K562 (cell line): ENCODE measurements at regions not wholly inside any gene's neighbourhood (a gene's known extent, or its start where the extent isn't known, plus 50 kb on each side); places are given as distances from the start of the nearest gene placed in this dataset.

Source experiments
- ATAC-seq: fragments of 200-7000 bp; cut with Tn5 transposase; 3 replicates; pipeline ENCODE4 v1.9.1; 2020; ENCODE audit warnings: moderate library complexity
- BruUV-seq: library from RNA; stranded (reverse); fragments of 400-500 nt; replicated peaks from 2 replicates; lab custom pipeline; 2021; lab: Mats Ljungman, UMichigan
- CTCF ChIA-PET: fragments of 300-600 bp; formaldehyde crosslinking; extraction: SDS; loops from one replicate; lab custom pipeline; 2021; ENCODE audit warnings: low intra/inter-chr PET ratio; lab: Yijun Ruan, JAX
- POLR2A ChIA-PET: fragments of 300-600, 350-650 bp; sonication (Branson Sonifier 250); formaldehyde crosslinking; extraction: SDS; loops from one replicate; lab custom pipeline; 2021; ENCODE audit warnings: antibody characterized with exemption, inconsistent platforms; lab: Yijun Ruan, JAX
- DNase-seq, 4 experiments: peaks; one replicate each; pipeline versions ENCODE4 v3.0.0 to v3.0.0-alpha.2; 2011 to 2018; ENCODE audit warnings: low spot score in 3 of 4, mixed read lengths in 3 of 4; ENCODE audit errors: extremely low read depth in 1 of 4
- FAIRE-seq: peaks from 2 replicates; lab custom pipeline; 2011; peaks lifted over from hg19 to GRCh38; lab: Jason Lieb, UNC
- H2AFZ ChIP-seq: 2 replicates; pipeline ENCODE4 v1.6.0; 2011; ENCODE audit warnings: low read depth, low read length, control low read depth, inconsistent platforms
- H3K27ac ChIP-seq: fragments of 200-600 bp; 3 replicates; pipeline ENCODE4 v1.8.0; 2011; ENCODE audit warnings: low read depth, mild to moderate bottlenecking, control low read depth, inconsistent platforms, low read length, moderate library complexity, mixed read lengths; ENCODE audit errors: extremely low read depth
- H3K27me3 ChIP-seq, 2 experiments: fragments of 300-600 bp in 1 of 2; 2 replicates in 1 of 2; 3 replicates in 1 of 2; pipeline versions ENCODE4 v1.6.0 to v1.8.0; 2011; ENCODE audit warnings: inconsistent platforms in 2 of 2, low read length in 2 of 2, mild to moderate bottlenecking in 1 of 2, mixed read lengths in 1 of 2, moderate library complexity in 1 of 2; ENCODE audit not compliant: control insufficient read depth in 2 of 2, insufficient read depth in 2 of 2
- H3K36me3 ChIP-seq: fragments of 300-600 bp; 3 replicates; pipeline ENCODE4 v1.8.0; 2011; ENCODE audit warnings: mild to moderate bottlenecking, low read length, inconsistent platforms; ENCODE audit not compliant: control insufficient read depth, insufficient read depth
- H3K4me1 ChIP-seq, 2 experiments: fragments of 200-600 bp in 1 of 2; replicated peaks in 1 of 2; 2 replicates in 1 of 2; 3 replicates in 1 of 2; pipeline versions ENCODE4 v1.5.1 to v1.8.0; 2011; ENCODE audit warnings: inconsistent platforms in 2 of 2, low read length in 2 of 2, mild to moderate bottlenecking in 1 of 2, mixed read lengths in 1 of 2, moderate library complexity in 1 of 2; ENCODE audit not compliant: control insufficient read depth in 2 of 2, insufficient read depth in 2 of 2
- H3K4me2 ChIP-seq: 2 replicates; pipeline ENCODE4 v1.6.1; 2011; ENCODE audit warnings: low read length, control low read depth, inconsistent platforms, mixed read lengths; ENCODE audit not compliant: insufficient read depth
- H3K4me3 ChIP-seq: fragments of 200-600 bp; sonication (generic), shearing (Covaris generic); 2 replicates; pipeline ENCODE4 v1.5.1; 2016; ENCODE audit warnings: control low read depth, inconsistent platforms
- H3K79me2 ChIP-seq: fragments of 200-600 bp; 3 replicates; pipeline ENCODE4 v1.8.0; 2011; ENCODE audit warnings: low read length, inconsistent platforms; ENCODE audit not compliant: control insufficient read depth, insufficient read depth
- H3K9ac ChIP-seq, 2 experiments: 2 replicates each; pipeline versions ENCODE4 v1.6.0 to v1.6.1; 2011; ENCODE audit warnings: low read depth in 2 of 2, low read length in 2 of 2, control low read depth in 1 of 2, inconsistent platforms in 1 of 2, mild to moderate bottlenecking in 1 of 2, mixed read lengths in 1 of 2; ENCODE audit not compliant: insufficient read depth in 1 of 2
- H3K9me1 ChIP-seq: one replicate; pipeline ENCODE4 v1.6.0; 2011; ENCODE audit warnings: inconsistent platforms, mild to moderate bottlenecking, low read length, moderate library complexity; ENCODE audit not compliant: control insufficient read depth, insufficient read depth
- H3K9me3 ChIP-seq: replicated peaks from 2 replicates; pipeline ENCODE4 v1.5.1; 2011; ENCODE audit warnings: low read depth, low read length, inconsistent platforms; ENCODE audit not compliant: control insufficient read depth, insufficient read depth
- H4K20me1 ChIP-seq: replicated peaks from 2 replicates; pipeline ENCODE4 v1.6.1; 2011; ENCODE audit warnings: low read length, inconsistent platforms, mixed read lengths; ENCODE audit not compliant: control insufficient read depth, insufficient read depth
- BCLAF1 ChIP-seq, 2 experiments: fragments of 450-650 bp in 1 of 2; IDR thresholded peaks; 2 replicates each; pipeline ENCODE4 v1.6.1; 2011 to 2017; ENCODE audit warnings: low read depth in 2 of 2, antibody characterized with exemption in 1 of 2, borderline replicate concordance in 1 of 2, low read length in 1 of 2, mild to moderate bottlenecking in 1 of 2, mixed read lengths in 1 of 2; ENCODE audit not compliant: control insufficient read depth in 1 of 2
- BMI1 ChIP-seq: fragments of 150-350 bp; IDR thresholded peaks from 2 replicates; pipeline ENCODE4 v1.6.1; 2014; ENCODE audit warnings: low read length
- EHMT2 ChIP-seq: fragments of 450-650 bp; IDR thresholded peaks from 2 replicates; pipeline ENCODE4 v1.6.1; 2018; ENCODE audit warnings: antibody characterized with exemption
- ELF1 ChIP-seq: fragments of 200-800 bp; sonication (Bioruptor generic); IDR thresholded peaks from 2 replicates; pipeline ENCODE4 v1.6.1; 2016; ENCODE audit warnings: missing genetic modification characterization, missing compliant biosample characterization
- ETV1 ChIP-seq: fragments of 450-650 bp; conservative IDR thresholded peaks from 2 replicates; pipeline ENCODE4 v1.6.1; 2016; ENCODE audit warnings: missing genetic modification characterization, control low read depth, low read depth, missing compliant biosample characterization
- ID3 ChIP-seq, 2 experiments: fragments of 250-450 bp in 1 of 2; fragments of 450-650 bp in 1 of 2; sonication (Bioruptor Pico) in 1 of 2; IDR thresholded peaks; 2 replicates each; pipeline versions ENCODE4 v1.6.1 to v1.8.0; 2016 to 2021; ENCODE audit warnings: mild to moderate bottlenecking in 2 of 2, moderate library complexity in 2 of 2, missing compliant biosample characterization in 1 of 2, missing genetic modification characterization in 1 of 2
- MITF ChIP-seq: IDR thresholded peaks from 2 replicates; pipeline ENCODE4 v1.6.1; 2014; ENCODE audit warnings: antibody characterized with exemption
- THRAP3 ChIP-seq: fragments of 450-650 bp; IDR thresholded peaks from 2 replicates; pipeline ENCODE4 v1.6.1; 2016; ENCODE audit warnings: mild to moderate bottlenecking, inconsistent platforms, borderline replicate concordance
- TRIM28 ChIP-seq: fragments of 450-650 bp; IDR thresholded peaks from 2 replicates; pipeline ENCODE4 v1.6.1; 2017
- ZC3H8 ChIP-seq: fragments of 450-650 bp; IDR thresholded peaks from 2 replicates; pipeline ENCODE4 v1.6.1; 2017
- ZKSCAN3 ChIP-seq: fragments of 250-450 bp; sonication (Bioruptor Pico); IDR thresholded peaks from 2 replicates; pipeline ENCODE4 v1.4.0; 2020
- WGBS: fragments of 100-300 bp; shearing (Covaris generic); methylation state at CpG from one replicate; pipeline ENCODE4 v1.1.6; 2016; ENCODE audit warnings: low coverage, mixed read lengths; ENCODE audit not compliant: insufficient coverage; ENCODE audit errors: missing lambda C conversion rate; 5-methylcytosine and 5-hydroxymethylcytosine counted together
- in situ Hi-C: fragments of 300-500 bp; cut with MboI; formaldehyde crosslinking; loops from 4 replicates; pipeline ENCODE4 v1.15.0; 2018; ENCODE audit warnings: inconsistent platforms, mixed read lengths
- intact Hi-C: fragments of 100-400 bp; cut with micrococcal nuclease; formaldehyde crosslinking; loops from 2 replicates; pipeline ENCODE4 v1.14.2; 2022
- TF ChIP-seq, protein P1 (sequence below): fragments of 250-450 bp; sonication (Bioruptor Pico); IDR thresholded peaks from 2 replicates; pipeline ENCODE4 v1.8.0; 2022; ENCODE audit warnings: moderate library complexity, mild to moderate bottlenecking, inconsistent platforms

DNA sequence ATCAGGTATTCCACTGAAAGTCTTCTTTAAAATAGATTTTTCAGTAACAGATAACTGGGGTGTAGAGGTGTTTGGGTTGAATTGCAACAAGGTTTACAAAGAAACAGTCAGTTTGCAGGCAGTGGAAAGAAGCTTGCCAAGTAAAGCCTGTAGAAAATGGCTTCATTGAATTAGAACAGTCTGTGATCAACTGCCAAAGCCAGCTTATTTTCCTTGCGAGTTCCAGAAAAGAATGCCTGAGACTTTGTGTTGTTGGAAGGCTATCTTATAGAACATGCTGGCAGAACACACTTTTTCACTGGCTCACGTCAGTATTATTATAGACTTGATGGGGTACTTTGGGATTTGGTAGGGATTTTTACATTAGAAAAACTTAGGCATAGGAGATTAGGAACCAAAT lies 601.0 kb downstream of the XIRP2 start (continued):
- TF ChIP-seq BCLAF1 (IDR thresholded peaks at IDR 0.05; ENCODE audit: borderline replicate concordance in 1 of 2, control insufficient read depth in 1 of 2, low read depth in 2 of 2, low read length in 1 of 2): no peak

GRCh38 chr2:167487728-167488127 lies 599.4 kb downstream of the XIRP2 start:
- H3K9ac ChIP-seq: no peak overlapping the region
- H2AFZ ChIP-seq: no peak overlapping the region
- no peaks in the 10 kb centered on the region for H3K9me3 ChIP-seq
- POLR2A ChIA-PET: no interaction called here
- no peaks in the 10 kb centered on the region for H3K27me3 ChIP-seq
- no peak overlapping the region for H3K27ac ChIP-seq
- no peaks in the 10 kb centered on the region for H4K20me1 ChIP-seq
- H3K4me2 ChIP-seq: no peak overlapping the region
- no TSS peak for BruUV-seq
- H3K4me1 ChIP-seq: no peaks in the 10 kb centered on the region
- 0% methylated on average over 3 of the region's 3 CpGs for WGBS
- no peak for ATAC-seq
- H3K36me3 ChIP-seq: no peaks in the 10 kb centered on the region
- no peak for DNase-seq
- intact Hi-C loops (no loop called here), in situ Hi-C loops (no loop called here)
- TF ChIP-seq EHMT2 (no peak), MITF (no peak), BMI1 (no peak), THRAP3 (no peak), TRIM28 (no peak), ID3 (CRISPR knock-in tag; IDR thresholded peaks at IDR 0.05) (no peak), ID3 (tag; IDR thresholded peaks at IDR 0.05) (no peak), ZKSCAN3 (CRISPR knock-in tag) (no peak), ETV1 (no peak), ZC3H8 (no peak), ELF1 (no peak)
- TF ChIP-seq, protein P1, sequence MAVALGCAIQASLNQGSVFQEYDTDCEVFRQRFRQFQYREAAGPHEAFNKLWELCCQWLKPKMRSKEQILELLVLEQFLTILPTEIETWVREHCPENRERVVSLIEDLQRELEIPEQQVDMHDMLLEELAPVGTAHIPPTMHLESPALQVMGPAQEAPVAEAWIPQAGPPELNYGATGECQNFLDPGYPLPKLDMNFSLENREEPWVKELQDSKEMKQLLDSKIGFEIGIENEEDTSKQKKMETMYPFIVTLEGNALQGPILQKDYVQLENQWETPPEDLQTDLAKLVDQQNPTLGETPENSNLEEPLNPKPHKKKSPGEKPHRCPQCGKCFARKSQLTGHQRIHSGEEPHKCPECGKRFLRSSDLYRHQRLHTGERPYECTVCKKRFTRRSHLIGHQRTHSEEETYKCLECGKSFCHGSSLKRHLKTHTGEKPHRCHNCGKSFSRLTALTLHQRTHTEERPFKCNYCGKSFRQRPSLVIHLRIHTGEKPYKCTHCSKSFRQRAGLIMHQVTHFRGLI (CRISPR knock-in tag): no peak
- CTCF ChIA-PET: no interaction called here
- no peaks in the 10 kb centered on the region for H3K9me1 ChIP-seq
- no peak for FAIRE-seq
- no peaks in the 10 kb centered on the region for H3K79me2 ChIP-seq
- H3K4me3 ChIP-seq: no peak overlapping the region
